ENCODE measurements at regions not wholly inside any gene's neighbourhood (a gene's known extent, or its start where the extent isn't known, plus 50 kb on each side); places are given as distances from the start of the nearest gene placed in this dataset.

DNA sequence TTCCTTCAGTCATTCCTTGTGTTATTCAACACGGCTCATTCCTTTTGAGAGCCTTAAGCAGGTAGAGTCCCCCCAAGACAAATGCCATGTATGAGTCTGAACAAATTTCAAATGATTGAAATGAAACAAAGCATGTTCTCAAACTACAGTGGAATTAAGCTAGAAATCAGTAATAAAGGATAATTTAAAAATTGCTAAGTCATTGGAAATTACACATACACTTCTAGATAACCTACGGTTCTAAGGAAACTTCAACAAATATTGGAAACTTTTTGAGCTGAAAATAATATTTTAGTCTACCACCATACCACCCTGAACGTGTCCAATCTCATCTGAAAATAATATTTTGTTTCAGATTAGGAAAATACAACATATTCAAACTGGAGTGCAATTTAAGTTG lies 71.8 kb upstream of the UGP2 start:
- TF ChIP-seq CTCF (conservative IDR thresholded peaks at IDR 0.05; ENCODE audit: low read length) (no peak), EZH2phosphoT487 (IDR thresholded peaks at IDR 0.05; ENCODE audit: borderline replicate concordance, low read depth, low read length) (no peak)

Data from OCI-LY7 (cell line).